ENCODE measurements at regions not wholly inside any gene's neighbourhood (a gene's known extent, or its start where the extent isn't known, plus 50 kb on each side); places are given as distances from the start of the nearest gene placed in this dataset.

GRCh38 chr16:47903470-47903869 is 252.3 kb downstream of the ABCC12 start:
- TF ChIP-seq CTCF (IDR thresholded peaks at IDR 0.05; ENCODE audit: low read depth, low read length) (no peak), POLR2A (IDR thresholded peaks at IDR 0.05; ENCODE audit: extremely low read depth, insufficient read length) (no peak)
